Neural crest cell (in vitro differentiated cells): ENCODE measurements at regions not wholly inside any gene's neighbourhood (a gene's known extent, or its start where the extent isn't known, plus 50 kb on each side); places are given as distances from the start of the nearest gene placed in this dataset.

Source experiments
- DNase-seq: peaks from one replicate; pipeline ENCODE4 v3.0.0; 2021; ENCODE audit warnings: low read depth, mixed read lengths, low spot score
- H3K27ac Mint-ChIP-seq: one replicate; pipeline ENCODE4 v1.8.0; 2021; ENCODE audit warnings: mild to moderate bottlenecking, mixed read lengths; ENCODE audit not compliant: unreplicated experiment
- H3K27me3 Mint-ChIP-seq: 2 replicates; pipeline ENCODE4 v1.8.0; 2021; ENCODE audit warnings: low read depth, mild to moderate bottlenecking, mixed read lengths
- H3K36me3 Mint-ChIP-seq: 2 replicates; pipeline ENCODE4 v1.8.0; 2021; ENCODE audit warnings: low read depth, mild to moderate bottlenecking, mixed read lengths
- H3K4me1 Mint-ChIP-seq: 2 replicates; pipeline ENCODE4 v1.8.0; 2021; ENCODE audit warnings: mixed read lengths
- H3K4me3 Mint-ChIP-seq: one replicate; pipeline ENCODE4 v1.8.0; 2021; ENCODE audit warnings: mild to moderate bottlenecking, mixed read lengths
- H3K9me3 Mint-ChIP-seq: 2 replicates; pipeline ENCODE4 v1.8.0; 2021; ENCODE audit warnings: mixed read lengths
- CTCF ChIP-seq: fragments of 200-600 bp; sonication (generic); conservative IDR thresholded peaks from 2 replicates; pipeline ENCODE4 v1.5.0; 2021; ENCODE audit warnings: antibody characterized with exemption, mild to moderate bottlenecking

DNA sequence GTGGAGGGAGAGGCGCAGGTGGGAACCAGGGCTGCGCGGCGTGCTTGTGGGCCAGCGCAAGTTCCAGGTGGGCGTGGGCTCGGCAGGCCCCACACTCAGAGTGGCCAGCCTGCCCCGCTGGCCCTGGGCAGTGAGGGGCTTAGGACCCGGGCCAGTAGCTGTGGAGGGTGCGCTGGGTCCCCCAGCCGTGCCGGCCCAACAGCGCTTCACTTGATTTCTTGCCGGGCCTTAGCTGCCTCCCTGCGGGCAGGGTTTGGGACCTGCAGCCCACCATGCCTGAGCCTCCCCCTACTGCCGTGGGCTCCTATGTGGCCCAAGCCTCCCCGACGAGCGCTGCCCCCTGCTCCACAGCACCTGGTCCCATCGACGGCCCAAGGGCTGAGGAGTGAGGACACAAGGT is 1636.9 kb upstream of the SLC39A10 start:
- Mint-ChIP-seq H3K9me3 (peaks cover 5% of the 10 kb centered on the region), H3K4me3 (no peak overlapping the region), H3K27me3 (no peaks in the 10 kb centered on the region), H3K27ac (no peak overlapping the region), H3K4me1 (no peaks in the 10 kb centered on the region), H3K36me3 (peaks cover 2% of the 10 kb centered on the region)
- TF ChIP-seq CTCF, result no peak
- no peak for DNase-seq

DNA sequence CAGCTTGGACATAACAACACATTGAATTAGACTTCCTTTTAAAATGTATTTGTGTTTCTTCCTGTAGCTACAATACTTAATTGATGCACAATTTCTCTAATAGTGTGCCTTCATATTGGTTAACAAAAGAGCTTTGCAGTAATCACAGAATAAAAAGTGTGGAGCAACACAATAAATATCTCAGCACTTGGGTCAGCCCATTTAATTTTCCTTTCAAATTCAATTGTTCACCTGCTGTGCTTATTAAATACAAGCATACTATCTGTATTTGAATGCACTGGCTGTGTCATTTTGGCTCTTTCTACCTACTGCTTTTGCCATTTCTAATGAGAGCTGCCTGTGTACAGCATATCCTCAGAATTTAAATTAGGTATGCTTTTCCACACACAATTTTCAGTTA is 1641.3 kb upstream of the SLC39A10 start:
- no peak overlapping the region for H3K4me3 Mint-ChIP-seq
- no peak for DNase-seq
- H3K27me3 Mint-ChIP-seq, result no peaks in the 10 kb centered on the region
- H3K36me3 Mint-ChIP-seq, result no peaks in the 10 kb centered on the region
- no peaks in the 10 kb centered on the region for H3K9me3 Mint-ChIP-seq
- H3K4me1 Mint-ChIP-seq, result no peaks in the 10 kb centered on the region
- H3K27ac Mint-ChIP-seq, result no peak overlapping the region
- TF ChIP-seq CTCF, result no peak

DNA sequence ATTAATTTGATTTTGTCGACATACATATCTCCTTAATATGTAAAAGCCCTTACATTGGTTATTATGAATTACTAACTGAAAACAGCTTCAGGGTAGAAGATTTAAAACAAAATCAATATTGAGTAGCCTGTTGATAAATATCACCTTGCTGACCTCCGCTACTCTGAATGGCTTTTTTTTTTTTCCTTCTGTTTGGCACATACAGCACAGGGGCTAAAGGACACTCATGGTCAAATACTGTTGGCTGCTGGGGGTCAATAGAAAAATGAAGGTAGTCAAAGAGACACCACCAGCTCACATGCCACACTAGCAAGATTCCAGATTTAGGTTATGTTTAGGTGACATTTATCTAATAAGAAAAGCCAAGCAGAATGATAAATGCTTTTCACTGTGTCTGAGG is 1642.4 kb upstream of the SLC39A10 start:
- Mint-ChIP-seq H3K9me3 (no peaks in the 10 kb centered on the region), H3K36me3 (no peaks in the 10 kb centered on the region), H3K27me3 (no peaks in the 10 kb centered on the region), H3K27ac (no peak overlapping the region), H3K4me3 (no peak overlapping the region), H3K4me1 (no peaks in the 10 kb centered on the region)
- no peak for TF ChIP-seq CTCF
- DNase-seq, result no peak

- Mint-ChIP-seq H3K36me3 (peaks cover 3% of the 10 kb centered on the region), H3K27ac (no peak overlapping the region), H3K27me3 (no peaks in the 10 kb centered on the region), H3K9me3 (peaks cover 6% of the 10 kb centered on the region), H3K4me1 (no peaks in the 10 kb centered on the region), H3K4me3 (no peak overlapping the region)
- DNase-seq, result no peak
- TF ChIP-seq CTCF, result no peak
These were observed 1652.3 kb upstream of the SLC39A10 start for GRCh38 chr2:194004590-194005206.

- H3K27ac Mint-ChIP-seq, result no peak overlapping the region
- no peaks in the 10 kb centered on the region for H3K27me3 Mint-ChIP-seq
- H3K9me3 Mint-ChIP-seq, result peaks cover 6% of the 10 kb centered on the region
- no peak for DNase-seq
- H3K36me3 Mint-ChIP-seq, result peaks cover under 1% of the 10 kb centered on the region
- no peak for TF ChIP-seq CTCF
- no peak overlapping the region for H3K4me3 Mint-ChIP-seq
- H3K4me1 Mint-ChIP-seq, result no peaks in the 10 kb centered on the region
These were observed 1653.1 kb upstream of the SLC39A10 start for GRCh38 chr2:194003911-194004310.
